Esophagus squamous epithelium (tissue), 5 donors: ENCODE measurements at regions not wholly inside any gene's neighbourhood (a gene's known extent, or its start where the extent isn't known, plus 50 kb on each side); places are given as distances from the start of the nearest gene placed in this dataset.

Source experiments
- DNase-seq: peaks from one replicate; lab custom pipeline; 2025; lab: John Stamatoyannopoulos, UW
- H3K27ac ChIP-seq, 4 donors: fragments of 200-600 bp; sonication (generic); one replicate each; pipeline ENCODE4 v1.5.1; 2016 to 2019; ENCODE audit warnings: mild to moderate bottlenecking in 1 of 4
- H3K27me3 ChIP-seq, 4 donors: fragments of 200-600 bp; sonication (generic); 1 replicate in 3 of 4; 2 replicates in 1 of 4; pipeline versions ENCODE4 v1.5.1 to v1.6.0; 2017 to 2021; ENCODE audit warnings: antibody characterized with exemption in 1 of 4
- H3K36me3 ChIP-seq, 3 donors: fragments of 200-600 bp; sonication (generic); one replicate each; pipeline ENCODE4 v1.5.1; 2016 to 2019
- H3K4me1 ChIP-seq, 3 donors: fragments of 200-600 bp; sonication (generic); one replicate each; pipeline ENCODE4 v1.5.1; 2017 to 2019
- H3K4me3 ChIP-seq, 4 donors: fragments of 200-600 bp; sonication (generic); 1 replicate in 3 of 4; 2 replicates in 1 of 4; pipeline ENCODE4 v1.5.1; 2016 to 2019; ENCODE audit warnings: mild to moderate bottlenecking in 2 of 4, moderate library complexity in 1 of 4
- H3K9me3 ChIP-seq, 3 donors: fragments of 200-600 bp; sonication (generic); one replicate each; pipeline ENCODE4 v1.5.1; 2016 to 2019
- CTCF ChIP-seq, 6 experiments: fragments of 450-650 bp in 4 of 6; fragments of 200-600 bp in 2 of 6; sonication (generic) in 2 of 6; IDR thresholded peaks; one replicate each; pipeline ENCODE4 v1.5.1; 2016 to 2019; ENCODE audit warnings: antibody characterized with exemption in 6 of 6, mild to moderate bottlenecking in 4 of 6, moderate library complexity in 4 of 6
- POLR2A ChIP-seq, 4 donors: fragments of 450-650 bp; IDR thresholded peaks; one replicate each; pipeline ENCODE4 v1.6.1; 2017; ENCODE audit warnings: antibody characterized with exemption in 4 of 4, mild to moderate bottlenecking in 4 of 4, moderate library complexity in 3 of 4
- WGBS, 2 donors: methylation state at CpG; one replicate each; pipeline ENCODE4 v1.1.5; 2018; 5-methylcytosine and 5-hydroxymethylcytosine counted together
- intact Hi-C: fragments of 100-400 bp; cut with DNase I; formaldehyde crosslinking; loops from one replicate; pipeline ENCODE4 v1.15.0; 2022
- donor health status: DM: yes; HTN: yes; CAD: no.

DNA sequence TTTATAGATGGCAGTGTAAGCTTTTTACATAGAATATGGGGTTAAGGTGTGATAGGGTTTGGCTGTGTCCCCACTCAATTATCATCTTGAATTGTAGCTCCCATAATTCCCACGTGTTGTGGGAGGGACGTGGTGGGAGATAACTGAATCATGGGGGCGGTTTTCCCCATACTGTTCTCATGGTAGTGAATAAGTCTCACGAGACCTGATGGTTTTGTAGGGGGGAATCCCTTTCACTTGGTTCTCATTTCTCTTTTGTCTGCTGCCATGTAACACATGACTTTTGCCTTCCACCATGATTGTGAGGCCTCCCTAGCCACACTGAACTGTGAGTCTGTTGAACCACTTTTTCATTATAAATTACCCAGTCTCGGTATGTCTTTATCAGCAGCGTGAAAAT, 290.3 kb upstream of the B3GALT2 start:
- Histone ChIP-seq H3K4me1 (no peaks in the 10 kb centered on the region), H3K27me3 (no peaks in the 10 kb centered on the region), H3K9me3 (no peaks in the 10 kb centered on the region), H3K4me3 (no peak overlapping the region), H3K27ac (no peak overlapping the region), H3K36me3 (no peaks in the 10 kb centered on the region)
- no peak for TF ChIP-seq POLR2A (IDR thresholded peaks at IDR 0.05)
- TF ChIP-seq CTCF (IDR thresholded peaks at IDR 0.05): no peak
- 68 to 82% methylated on average over 5 to 6 of the region's 6 CpGs for WGBS, 2 donors
- no peak for DNase-seq
- intact Hi-C loops: no loop called here

GRCh38 chr1:193473932-193474331, 287.5 kb upstream of the B3GALT2 start:
- H3K27me3 ChIP-seq: no peaks in the 10 kb centered on the region
- intact Hi-C loops: no loop called here
- H3K4me3 ChIP-seq: no peak overlapping the region
- H3K9me3 ChIP-seq: no peaks in the 10 kb centered on the region
- no peak for DNase-seq
- no peaks in the 10 kb centered on the region for H3K36me3 ChIP-seq
- TF ChIP-seq POLR2A (IDR thresholded peaks at IDR 0.05) (no peak), CTCF (IDR thresholded peaks at IDR 0.05) (no peak)
- no peak overlapping the region for H3K27ac ChIP-seq
- 68 to 81% methylated on average over 4 of the region's 4 CpGs for WGBS, 2 donors
- no peaks in the 10 kb centered on the region for H3K4me1 ChIP-seq

DNA sequence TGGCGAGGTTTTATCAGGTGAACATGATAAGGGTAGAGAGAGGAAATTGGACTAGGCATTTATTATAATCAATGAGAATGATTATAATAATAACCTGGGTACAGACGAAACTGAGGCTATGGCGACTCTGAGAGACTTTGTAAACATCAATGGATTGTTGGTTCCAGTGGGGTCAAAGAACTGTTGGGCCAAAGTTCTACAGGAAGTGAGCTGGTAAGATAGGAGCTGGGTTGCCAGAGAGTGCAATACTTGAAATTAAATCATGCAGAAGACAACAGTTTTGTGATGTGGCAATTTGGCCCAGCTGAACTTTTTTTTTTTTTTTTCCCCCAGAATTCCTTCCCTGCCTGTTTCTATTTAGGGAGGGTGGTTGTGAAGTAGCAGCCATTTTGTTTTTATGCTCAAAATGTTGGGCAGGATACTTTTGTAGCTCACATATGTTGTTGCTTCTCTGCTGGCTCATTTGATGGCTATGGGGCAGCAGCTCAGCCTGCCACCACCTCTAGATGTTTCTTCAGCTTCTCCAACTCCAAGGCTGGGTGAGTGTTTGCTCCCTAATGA, 286.5 kb upstream of the B3GALT2 start:
- Histone ChIP-seq H3K27me3 (no peaks in the 10 kb centered on the region), H3K4me3 (no peak overlapping the region), H3K9me3 (no peaks in the 10 kb centered on the region), H3K36me3 (no peaks in the 10 kb centered on the region), H3K27ac (no peak overlapping the region), H3K4me1 (no peaks in the 10 kb centered on the region)
- 69 to 93% methylated on average over 3 of the region's 3 CpGs for WGBS, 2 donors
- intact Hi-C loops: no loop called here
- no peak for TF ChIP-seq CTCF (IDR thresholded peaks at IDR 0.05)
- DNase-seq: no peak

GRCh38 chr1:193472430-193472829, 286.0 kb upstream of the B3GALT2 start:
- H3K36me3 ChIP-seq: no peaks in the 10 kb centered on the region
- no peaks in the 10 kb centered on the region for H3K4me1 ChIP-seq
- intact Hi-C loops: no loop called here
- WGBS, 2 donors: 85 to 91% methylated on average over 2 of the region's 2 CpGs
- no peak overlapping the region for H3K4me3 ChIP-seq
- H3K27me3 ChIP-seq: no peaks in the 10 kb centered on the region
- H3K27ac ChIP-seq: no peak overlapping the region
- DNase-seq: no peak
- no peak for TF ChIP-seq POLR2A (IDR thresholded peaks at IDR 0.05)
- no peak for TF ChIP-seq CTCF (IDR thresholded peaks at IDR 0.05)
- H3K9me3 ChIP-seq: no peaks in the 10 kb centered on the region

GRCh38 chr1:193471981-193472380, 285.6 kb upstream of the B3GALT2 start:
- 79 to 82% methylated on average over 2 of the region's 2 CpGs for WGBS, 2 donors
- intact Hi-C loops: no loop called here
- no peak for TF ChIP-seq POLR2A (IDR thresholded peaks at IDR 0.05)
- no peak for TF ChIP-seq CTCF (IDR thresholded peaks at IDR 0.05)
- no peaks in the 10 kb centered on the region for H3K27me3 ChIP-seq
- H3K9me3 ChIP-seq: no peaks in the 10 kb centered on the region
- no peaks in the 10 kb centered on the region for H3K36me3 ChIP-seq
- no peaks in the 10 kb centered on the region for H3K4me1 ChIP-seq
- H3K4me3 ChIP-seq: no peak overlapping the region
- no peak overlapping the region for H3K27ac ChIP-seq
- DNase-seq: no peak
